ENCODE measurements at regions not wholly inside any gene's neighbourhood (a gene's known extent, or its start where the extent isn't known, plus 50 kb on each side); places are given as distances from the start of the nearest gene placed in this dataset.

DNA sequence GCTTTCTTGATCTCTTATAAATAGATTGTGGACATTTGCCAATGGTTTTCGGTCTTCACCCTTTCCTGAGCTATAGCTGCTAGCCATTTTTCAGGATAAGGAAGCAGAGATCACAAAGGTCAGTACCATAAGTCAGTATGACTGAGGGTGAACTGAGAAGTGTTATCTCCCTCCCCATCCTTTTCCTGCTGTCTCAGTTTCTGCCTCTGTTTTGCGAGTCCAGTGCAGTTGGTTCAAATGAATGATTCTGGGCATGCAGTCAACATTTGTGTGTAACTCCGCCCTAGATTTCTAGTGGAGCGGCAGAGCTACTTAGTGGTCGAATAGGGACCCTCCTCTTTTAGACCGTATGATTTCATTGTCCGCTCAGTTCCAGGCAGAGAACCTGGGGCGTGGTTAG is 460.8 kb upstream of the ARGLU1 start:
- H3K27me3 Mint-ChIP-seq (ENCODE audit: low read depth): no peaks in the 10 kb centered on the region
- POLR2A ChIA-PET: no interaction called here
- H3K36me3 Mint-ChIP-seq: no peaks in the 10 kb centered on the region
- CTCF ChIA-PET: no interaction called here
- H3K27ac Mint-ChIP-seq: no peak overlapping the region
- H3K4me3 Mint-ChIP-seq: no peak overlapping the region
- TF ChIP-seq JUN (CRISPR knock-in tag; IDR thresholded peaks at IDR 0.05) (no peak), GABPB1 (CRISPR knock-in tag; IDR thresholded peaks at IDR 0.05) (no peak), GTF2I (CRISPR knock-in tag; conservative IDR thresholded peaks at IDR 0.05) (no peak), MYBL2 (CRISPR knock-in tag; IDR thresholded peaks at IDR 0.05) (no peak), ZNF416 (CRISPR knock-in tag; IDR thresholded peaks at IDR 0.05) (no peak), ZNF219 (CRISPR knock-in tag; IDR thresholded peaks at IDR 0.05; ENCODE audit: borderline replicate concordance) (no peak), ZNF263 (CRISPR knock-in tag; IDR thresholded peaks at IDR 0.05; ENCODE audit: low read depth) (no peak)
- TF ChIP-seq, protein P1, sequence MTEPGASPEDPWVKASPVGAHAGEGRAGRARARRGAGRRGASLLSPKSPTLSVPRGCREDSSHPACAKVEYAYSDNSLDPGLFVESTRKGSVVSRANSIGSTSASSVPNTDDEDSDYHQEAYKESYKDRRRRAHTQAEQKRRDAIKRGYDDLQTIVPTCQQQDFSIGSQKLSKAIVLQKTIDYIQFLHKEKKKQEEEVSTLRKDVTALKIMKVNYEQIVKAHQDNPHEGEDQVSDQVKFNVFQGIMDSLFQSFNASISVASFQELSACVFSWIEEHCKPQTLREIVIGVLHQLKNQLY (CRISPR knock-in tag; IDR thresholded peaks at IDR 0.05): no peak
- TF ChIP-seq, protein P2, sequence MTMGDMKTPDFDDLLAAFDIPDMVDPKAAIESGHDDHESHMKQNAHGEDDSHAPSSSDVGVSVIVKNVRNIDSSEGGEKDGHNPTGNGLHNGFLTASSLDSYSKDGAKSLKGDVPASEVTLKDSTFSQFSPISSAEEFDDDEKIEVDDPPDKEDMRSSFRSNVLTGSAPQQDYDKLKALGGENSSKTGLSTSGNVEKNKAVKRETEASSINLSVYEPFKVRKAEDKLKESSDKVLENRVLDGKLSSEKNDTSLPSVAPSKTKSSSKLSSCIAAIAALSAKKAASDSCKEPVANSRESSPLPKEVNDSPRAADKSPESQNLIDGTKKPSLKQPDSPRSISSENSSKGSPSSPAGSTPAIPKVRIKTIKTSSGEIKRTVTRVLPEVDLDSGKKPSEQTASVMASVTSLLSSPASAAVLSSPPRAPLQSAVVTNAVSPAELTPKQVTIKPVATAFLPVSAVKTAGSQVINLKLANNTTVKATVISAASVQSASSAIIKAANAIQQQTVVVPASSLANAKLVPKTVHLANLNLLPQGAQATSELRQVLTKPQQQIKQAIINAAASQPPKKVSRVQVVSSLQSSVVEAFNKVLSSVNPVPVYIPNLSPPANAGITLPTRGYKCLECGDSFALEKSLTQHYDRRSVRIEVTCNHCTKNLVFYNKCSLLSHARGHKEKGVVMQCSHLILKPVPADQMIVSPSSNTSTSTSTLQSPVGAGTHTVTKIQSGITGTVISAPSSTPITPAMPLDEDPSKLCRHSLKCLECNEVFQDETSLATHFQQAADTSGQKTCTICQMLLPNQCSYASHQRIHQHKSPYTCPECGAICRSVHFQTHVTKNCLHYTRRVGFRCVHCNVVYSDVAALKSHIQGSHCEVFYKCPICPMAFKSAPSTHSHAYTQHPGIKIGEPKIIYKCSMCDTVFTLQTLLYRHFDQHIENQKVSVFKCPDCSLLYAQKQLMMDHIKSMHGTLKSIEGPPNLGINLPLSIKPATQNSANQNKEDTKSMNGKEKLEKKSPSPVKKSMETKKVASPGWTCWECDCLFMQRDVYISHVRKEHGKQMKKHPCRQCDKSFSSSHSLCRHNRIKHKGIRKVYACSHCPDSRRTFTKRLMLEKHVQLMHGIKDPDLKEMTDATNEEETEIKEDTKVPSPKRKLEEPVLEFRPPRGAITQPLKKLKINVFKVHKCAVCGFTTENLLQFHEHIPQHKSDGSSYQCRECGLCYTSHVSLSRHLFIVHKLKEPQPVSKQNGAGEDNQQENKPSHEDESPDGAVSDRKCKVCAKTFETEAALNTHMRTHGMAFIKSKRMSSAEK (CRISPR knock-in tag; IDR thresholded peaks at IDR 0.05; ENCODE audit: borderline replicate concordance): no peak
- TF ChIP-seq, protein P3, sequence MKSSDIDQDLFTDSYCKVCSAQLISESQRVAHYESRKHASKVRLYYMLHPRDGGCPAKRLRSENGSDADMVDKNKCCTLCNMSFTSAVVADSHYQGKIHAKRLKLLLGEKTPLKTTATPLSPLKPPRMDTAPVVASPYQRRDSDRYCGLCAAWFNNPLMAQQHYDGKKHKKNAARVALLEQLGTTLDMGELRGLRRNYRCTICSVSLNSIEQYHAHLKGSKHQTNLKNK (CRISPR knock-in tag; IDR thresholded peaks at IDR 0.05): no peak
- TF ChIP-seq, protein P4, sequence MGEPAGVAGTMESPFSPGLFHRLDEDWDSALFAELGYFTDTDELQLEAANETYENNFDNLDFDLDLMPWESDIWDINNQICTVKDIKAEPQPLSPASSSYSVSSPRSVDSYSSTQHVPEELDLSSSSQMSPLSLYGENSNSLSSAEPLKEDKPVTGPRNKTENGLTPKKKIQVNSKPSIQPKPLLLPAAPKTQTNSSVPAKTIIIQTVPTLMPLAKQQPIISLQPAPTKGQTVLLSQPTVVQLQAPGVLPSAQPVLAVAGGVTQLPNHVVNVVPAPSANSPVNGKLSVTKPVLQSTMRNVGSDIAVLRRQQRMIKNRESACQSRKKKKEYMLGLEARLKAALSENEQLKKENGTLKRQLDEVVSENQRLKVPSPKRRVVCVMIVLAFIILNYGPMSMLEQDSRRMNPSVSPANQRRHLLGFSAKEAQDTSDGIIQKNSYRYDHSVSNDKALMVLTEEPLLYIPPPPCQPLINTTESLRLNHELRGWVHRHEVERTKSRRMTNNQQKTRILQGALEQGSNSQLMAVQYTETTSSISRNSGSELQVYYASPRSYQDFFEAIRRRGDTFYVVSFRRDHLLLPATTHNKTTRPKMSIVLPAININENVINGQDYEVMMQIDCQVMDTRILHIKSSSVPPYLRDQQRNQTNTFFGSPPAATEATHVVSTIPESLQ (CRISPR knock-in tag; IDR thresholded peaks at IDR 0.05): no peak
- TF ChIP-seq, protein P5, sequence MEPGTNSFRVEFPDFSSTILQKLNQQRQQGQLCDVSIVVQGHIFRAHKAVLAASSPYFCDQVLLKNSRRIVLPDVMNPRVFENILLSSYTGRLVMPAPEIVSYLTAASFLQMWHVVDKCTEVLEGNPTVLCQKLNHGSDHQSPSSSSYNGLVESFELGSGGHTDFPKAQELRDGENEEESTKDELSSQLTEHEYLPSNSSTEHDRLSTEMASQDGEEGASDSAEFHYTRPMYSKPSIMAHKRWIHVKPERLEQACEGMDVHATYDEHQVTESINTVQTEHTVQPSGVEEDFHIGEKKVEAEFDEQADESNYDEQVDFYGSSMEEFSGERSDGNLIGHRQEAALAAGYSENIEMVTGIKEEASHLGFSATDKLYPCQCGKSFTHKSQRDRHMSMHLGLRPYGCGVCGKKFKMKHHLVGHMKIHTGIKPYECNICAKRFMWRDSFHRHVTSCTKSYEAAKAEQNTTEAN (CRISPR knock-in tag; IDR thresholded peaks at IDR 0.05): no peak
- TF ChIP-seq, protein P6, sequence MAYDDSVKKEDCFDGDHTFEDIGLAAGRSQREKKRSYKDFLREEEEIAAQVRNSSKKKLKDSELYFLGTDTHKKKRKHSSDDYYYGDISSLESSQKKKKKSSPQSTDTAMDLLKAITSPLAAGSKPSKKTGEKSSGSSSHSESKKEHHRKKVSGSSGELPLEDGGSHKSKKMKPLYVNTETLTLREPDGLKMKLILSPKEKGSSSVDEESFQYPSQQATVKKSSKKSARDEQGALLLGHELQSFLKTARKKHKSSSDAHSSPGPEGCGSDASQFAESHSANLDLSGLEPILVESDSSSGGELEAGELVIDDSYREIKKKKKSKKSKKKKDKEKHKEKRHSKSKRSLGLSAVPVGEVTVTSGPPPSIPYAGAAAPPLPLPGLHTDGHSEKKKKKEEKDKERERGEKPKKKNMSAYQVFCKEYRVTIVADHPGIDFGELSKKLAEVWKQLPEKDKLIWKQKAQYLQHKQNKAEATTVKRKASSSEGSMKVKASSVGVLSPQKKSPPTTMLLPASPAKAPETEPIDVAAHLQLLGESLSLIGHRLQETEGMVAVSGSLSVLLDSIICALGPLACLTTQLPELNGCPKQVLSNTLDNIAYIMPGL (CRISPR knock-in tag; IDR thresholded peaks at IDR 0.05): no peak
- TF ChIP-seq, protein P7, sequence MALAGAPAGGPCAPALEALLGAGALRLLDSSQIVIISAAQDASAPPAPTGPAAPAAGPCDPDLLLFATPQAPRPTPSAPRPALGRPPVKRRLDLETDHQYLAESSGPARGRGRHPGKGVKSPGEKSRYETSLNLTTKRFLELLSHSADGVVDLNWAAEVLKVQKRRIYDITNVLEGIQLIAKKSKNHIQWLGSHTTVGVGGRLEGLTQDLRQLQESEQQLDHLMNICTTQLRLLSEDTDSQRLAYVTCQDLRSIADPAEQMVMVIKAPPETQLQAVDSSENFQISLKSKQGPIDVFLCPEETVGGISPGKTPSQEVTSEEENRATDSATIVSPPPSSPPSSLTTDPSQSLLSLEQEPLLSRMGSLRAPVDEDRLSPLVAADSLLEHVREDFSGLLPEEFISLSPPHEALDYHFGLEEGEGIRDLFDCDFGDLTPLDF (CRISPR knock-in tag; IDR thresholded peaks at IDR 0.05): no peak
- TF ChIP-seq, protein P8, sequence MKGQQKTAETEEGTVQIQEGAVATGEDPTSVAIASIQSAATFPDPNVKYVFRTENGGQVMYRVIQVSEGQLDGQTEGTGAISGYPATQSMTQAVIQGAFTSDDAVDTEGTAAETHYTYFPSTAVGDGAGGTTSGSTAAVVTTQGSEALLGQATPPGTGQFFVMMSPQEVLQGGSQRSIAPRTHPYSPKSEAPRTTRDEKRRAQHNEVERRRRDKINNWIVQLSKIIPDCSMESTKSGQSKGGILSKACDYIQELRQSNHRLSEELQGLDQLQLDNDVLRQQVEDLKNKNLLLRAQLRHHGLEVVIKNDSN (CRISPR knock-in tag; IDR thresholded peaks at IDR 0.05): no peak
- no peak for DNase-seq (ENCODE audit: low spot score)
- no peak for ATAC-seq
- peaks cover under 1% of the 10 kb centered on the region; the same call in 1 of the 2 replicates for H3K9me3 Mint-ChIP-seq
- H3K4me1 Mint-ChIP-seq: peaks cover 7% of the 10 kb centered on the region
